ENCODE measurements at regions not wholly inside any gene's neighbourhood (a gene's known extent, or its start where the extent isn't known, plus 50 kb on each side); places are given as distances from the start of the nearest gene placed in this dataset.

- no peak for DNase-seq (ENCODE audit: low spot score)
Observed at GRCh38 chr6:94372229-94372628, 952.9 kb upstream of the EPHA7 start.

DNA sequence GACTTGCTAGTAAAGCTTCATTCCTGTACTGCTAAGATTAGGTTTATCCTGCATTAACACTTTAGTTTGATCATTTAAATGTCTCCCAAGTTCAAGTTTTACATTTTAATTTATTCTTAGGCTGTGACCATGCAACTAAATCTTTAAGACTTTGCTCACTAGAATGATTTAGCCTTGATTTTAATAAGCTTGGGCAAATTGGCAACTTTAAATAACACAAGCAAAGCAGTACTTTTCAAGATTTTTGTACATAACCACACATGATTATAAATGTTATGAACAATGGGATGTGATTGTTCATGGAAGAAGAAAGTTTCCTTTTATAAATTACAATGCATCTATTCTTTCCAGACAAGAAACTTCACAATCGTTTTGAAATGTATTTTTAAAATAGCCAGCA lies 948.0 kb upstream of the EPHA7 start:
- no peak for DNase-seq (ENCODE audit: low spot score)

DNA sequence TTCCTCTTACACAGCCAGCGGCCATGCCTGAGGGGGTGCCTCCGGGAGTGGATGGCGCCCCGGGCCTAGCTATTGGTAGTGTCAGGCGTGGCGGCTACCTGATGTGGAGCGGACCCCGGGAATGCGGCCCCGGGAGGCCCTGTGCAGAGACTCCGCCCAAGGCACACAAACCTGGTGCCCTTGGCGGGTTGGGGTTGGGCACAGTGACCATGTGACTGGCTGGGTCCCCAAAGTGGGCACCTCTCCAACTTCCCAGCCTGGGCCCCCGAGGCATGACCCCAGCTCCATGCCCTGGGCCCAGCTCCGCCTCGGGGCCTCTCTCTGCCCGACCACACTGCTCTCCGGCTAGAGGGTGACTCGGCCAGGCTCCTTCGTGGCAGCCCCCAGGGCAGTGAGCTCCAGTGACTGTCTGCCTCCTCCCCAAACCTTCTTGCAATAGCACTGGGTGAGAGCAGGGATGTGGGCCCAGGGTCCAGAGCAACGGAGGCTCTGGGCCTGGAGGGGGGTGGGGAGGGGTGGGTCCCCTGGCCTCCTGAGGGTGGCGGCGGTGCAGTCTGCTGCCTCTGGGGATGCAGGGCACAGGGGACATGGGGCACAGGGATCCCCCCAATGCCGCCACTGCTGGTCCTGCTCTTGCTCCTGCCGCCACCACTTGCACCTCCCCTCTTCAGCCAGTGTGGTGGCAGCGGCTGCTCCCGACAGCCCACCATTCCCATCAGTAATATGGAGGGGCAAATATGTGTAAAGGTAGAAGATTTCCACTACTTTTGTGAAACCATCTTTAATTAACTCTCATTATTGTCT lies 942.9 kb upstream of the EPHA7 start:
- no peak for DNase-seq (ENCODE audit: low spot score)

GRCh38 chr6:94361304-94362060 lies 942.1 kb upstream of the EPHA7 start:
- DNase-seq (ENCODE audit: low spot score): no peak

- no peak for DNase-seq (ENCODE audit: low spot score)
Observed at GRCh38 chr6:94357381-94357980, 938.1 kb upstream of the EPHA7 start.

GRCh38 chr6:94350833-94351232 lies 931.5 kb upstream of the EPHA7 start:
- no peak for DNase-seq (ENCODE audit: low spot score)

DNA sequence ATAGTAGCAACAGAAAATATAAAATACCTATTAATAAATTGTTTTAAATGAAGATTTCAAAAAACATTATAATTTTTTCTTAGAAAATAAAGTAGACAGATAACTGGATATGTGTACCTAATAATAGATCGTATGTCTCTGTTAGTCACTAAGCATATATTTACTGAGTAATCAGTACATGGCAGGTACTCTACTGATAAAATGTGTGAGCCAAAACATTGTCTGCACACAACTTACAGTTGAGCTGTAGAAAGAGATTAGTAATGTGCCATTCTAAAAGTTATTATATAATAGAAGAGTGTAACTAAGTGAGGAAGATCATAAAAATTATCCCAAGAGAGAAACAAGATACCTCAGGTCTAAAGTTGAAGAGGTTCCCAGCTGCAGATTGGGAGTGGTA lies 929.9 kb upstream of the EPHA7 start:
- no peak for DNase-seq (ENCODE audit: low spot score)

DNA sequence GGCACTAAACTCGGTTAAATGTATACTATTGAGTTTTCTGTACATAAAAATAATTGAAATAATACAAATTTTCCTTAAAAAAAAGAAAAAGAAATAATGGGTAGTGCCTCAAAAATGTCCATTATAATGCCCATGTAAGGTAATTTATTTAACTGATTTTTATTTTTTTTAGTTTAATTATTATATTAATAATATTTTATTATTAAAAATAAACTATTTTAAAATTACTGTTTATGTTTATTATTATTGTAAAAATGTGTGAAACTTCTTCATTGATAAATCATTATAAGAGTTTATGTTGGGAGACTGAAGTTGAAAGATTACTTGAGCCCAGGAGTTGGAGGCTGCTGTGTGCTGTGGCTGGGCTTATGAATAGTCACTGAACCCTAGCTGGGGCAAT lies 925.5 kb upstream of the EPHA7 start:
- no peak for DNase-seq (ENCODE audit: low spot score)

DNA sequence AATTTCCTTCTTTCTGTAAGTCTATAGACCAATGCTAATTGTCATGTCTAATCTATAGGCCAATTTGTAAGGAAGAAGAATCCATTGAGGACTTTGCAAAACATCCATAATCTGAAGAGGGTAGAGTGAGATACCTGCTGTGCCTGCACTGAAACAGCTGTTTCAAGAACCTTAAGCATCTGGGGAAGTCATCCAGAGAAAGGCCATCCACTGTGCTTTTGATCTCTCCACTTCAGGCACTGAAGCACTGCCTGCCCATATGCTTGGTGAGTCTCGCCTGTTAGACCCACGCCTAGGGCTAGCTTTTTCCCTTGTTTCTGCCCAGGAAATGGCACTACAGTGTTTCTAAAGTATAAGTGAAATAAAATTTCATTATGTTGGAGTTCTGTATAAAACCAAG lies 921.8 kb upstream of the EPHA7 start:
- DNase-seq (ENCODE audit: low spot score): no peak

DNA sequence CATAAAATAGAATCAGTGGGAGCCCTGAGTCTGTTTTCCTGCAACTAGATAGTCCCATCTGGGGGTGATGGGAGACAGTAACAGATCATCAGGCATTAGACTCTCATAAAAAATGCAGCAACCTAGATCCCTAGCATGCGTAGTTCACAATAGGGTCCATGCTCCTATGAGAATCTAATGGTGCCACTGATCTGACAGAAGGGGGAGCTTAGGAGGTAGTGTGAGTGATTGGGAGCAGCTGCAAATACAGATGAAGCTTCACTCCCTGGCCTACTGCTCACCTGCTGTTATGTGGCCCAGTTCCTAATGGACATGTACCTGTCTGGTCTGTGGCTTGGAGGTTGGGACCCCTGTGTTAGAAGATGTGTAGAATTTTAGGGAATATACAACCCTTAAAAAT lies 904.5 kb upstream of the EPHA7 start:
- no peak for DNase-seq (ENCODE audit: low spot score)

GRCh38 chr6:94300424-94301144 lies 881.2 kb upstream of the EPHA7 start:
- peak; percentile 76 for DNase-seq (ENCODE audit: low spot score)

GRCh38 chr6:94289131-94289530 lies 869.8 kb upstream of the EPHA7 start:
- no peak for DNase-seq (ENCODE audit: low spot score)

GRCh38 chr6:94278146-94278545 lies 858.8 kb upstream of the EPHA7 start:
- no peak for DNase-seq (ENCODE audit: low spot score)

DNA sequence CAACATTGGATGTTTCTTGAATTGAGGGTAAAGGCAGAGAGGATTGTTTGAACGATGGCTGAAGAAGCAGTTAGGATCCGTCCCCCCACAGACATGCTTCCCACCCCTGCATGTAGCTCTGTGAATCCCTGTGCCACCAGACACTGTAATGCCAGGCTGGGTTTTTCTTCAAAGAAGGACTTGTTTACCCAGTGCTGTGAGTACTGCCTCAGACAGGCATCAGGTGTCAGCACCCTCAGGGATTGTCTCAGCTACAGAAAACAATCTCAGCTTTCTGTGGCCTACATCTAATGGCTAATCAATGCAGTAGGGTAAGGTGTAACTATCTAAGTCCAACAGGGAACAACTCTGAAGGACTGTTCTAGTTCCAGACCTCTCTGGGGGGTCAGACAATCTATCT lies 853.0 kb upstream of the EPHA7 start:
- DNase-seq (ENCODE audit: low spot score): no peak

- DNase-seq (ENCODE audit: low spot score): peak; percentile 91
Observed at GRCh38 chr6:94270091-94270948, 851.0 kb upstream of the EPHA7 start.

DNA sequence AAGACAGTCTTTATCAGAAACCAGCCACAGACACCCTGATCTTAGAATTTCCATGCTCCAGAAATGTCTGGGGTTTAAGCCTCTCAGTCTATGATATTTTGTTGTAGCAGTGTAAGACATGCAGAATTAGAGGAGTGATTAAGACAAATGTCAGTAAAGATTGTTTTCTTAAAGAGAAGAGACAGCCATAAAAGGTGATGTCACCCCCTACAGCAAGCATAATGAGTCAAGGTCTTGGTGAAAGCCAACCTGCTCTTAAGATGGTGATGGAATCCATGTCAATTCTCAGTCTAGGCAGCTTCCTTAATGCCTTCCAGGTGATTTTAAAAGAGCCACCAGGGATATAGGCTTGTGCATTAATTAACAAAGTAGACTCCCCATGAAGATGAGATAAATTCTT lies 849.9 kb upstream of the EPHA7 start:
- DNase-seq (ENCODE audit: low spot score): peak; percentile 10

DNA sequence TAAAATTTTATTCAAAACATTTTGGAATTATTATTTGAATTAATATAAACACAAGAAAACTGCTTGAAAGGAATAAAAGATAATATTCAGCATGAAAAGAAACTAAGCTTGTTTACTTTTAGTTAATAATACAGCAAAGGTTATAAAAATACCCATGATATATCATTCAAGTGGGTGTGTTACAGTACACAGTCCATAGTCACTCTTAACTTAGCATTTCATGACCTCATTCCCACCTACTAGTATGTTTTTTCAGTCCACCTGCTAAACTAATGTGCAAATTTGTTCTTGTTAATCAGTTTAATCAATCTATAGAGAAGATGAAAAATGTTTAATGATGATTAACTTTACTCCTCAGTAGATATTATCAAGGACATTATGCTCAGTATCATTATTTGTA lies 841.4 kb upstream of the EPHA7 start:
- no peak for DNase-seq (ENCODE audit: low spot score)

- DNase-seq (ENCODE audit: low spot score): peak; percentile 23
Observed at GRCh38 chr6:94254689-94255088, 835.3 kb upstream of the EPHA7 start.

DNA sequence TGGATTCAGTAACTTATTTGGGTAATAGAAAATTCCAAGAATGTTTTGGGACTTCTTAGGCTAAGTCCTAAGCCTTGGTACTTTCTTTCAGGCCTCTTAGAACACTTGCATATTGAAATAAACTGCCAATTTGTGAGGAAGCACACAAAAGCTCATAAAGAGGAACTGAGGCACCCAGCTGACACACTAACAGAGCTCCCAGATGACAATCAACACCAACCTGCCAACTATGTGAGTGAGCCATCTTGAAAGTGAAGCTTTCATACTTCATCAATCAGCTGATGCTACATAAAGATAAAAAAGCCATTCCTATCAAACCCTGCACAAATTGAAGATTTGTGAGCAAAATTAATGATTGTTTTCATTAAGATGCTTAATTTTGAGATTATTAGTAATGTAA lies 832.5 kb upstream of the EPHA7 start:
- no peak for DNase-seq (ENCODE audit: low spot score)

- no peak for DNase-seq (ENCODE audit: low spot score)
Observed at GRCh38 chr6:94245395-94245794, 826.0 kb upstream of the EPHA7 start.

DNA sequence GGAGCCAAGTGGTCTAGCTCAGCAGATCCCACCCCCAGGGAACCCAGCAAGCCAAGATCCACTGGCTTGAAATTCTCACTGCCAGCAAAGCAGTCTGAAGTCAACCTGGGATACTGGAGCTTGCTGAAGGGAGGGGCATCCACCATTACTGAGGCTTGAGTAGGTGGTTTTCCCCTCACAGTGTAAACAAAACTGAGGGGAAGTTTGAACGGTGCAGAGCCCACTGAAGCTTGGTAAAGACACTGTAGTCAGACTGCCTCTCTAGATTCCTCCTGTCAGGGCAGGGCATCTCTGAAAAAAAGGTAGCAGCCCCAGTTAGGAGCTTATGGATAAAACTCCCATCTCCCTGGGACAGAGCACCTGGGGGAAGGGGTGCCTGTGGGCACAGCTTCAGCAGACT lies 819.5 kb upstream of the EPHA7 start:
- no peak for DNase-seq (ENCODE audit: low spot score)

DNA sequence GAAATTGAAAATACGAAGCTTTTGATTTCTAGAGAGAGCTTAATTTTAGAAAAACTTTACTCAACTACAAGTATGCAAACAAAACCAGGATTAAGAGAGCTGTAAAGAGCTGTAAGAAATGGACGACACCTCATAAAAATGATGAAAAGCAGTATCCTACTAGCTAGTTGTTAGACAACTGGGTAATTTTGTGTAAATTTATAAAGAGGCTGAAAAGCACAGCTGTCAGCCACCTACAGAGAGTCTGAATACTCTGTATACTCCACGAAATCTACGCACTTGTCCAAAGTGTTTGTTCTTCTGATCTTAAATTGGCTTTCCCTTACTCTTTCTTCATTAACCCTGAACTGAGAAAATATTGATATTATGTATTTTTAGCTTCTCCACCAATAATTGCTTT lies 808.4 kb upstream of the EPHA7 start:
- no peak for DNase-seq (ENCODE audit: low spot score)

Measured in cerebellar cortex (tissue), 1 donor.